ENCODE measurements at regions not wholly inside any gene's neighbourhood (a gene's known extent, or its start where the extent isn't known, plus 50 kb on each side); places are given as distances from the start of the nearest gene placed in this dataset.

- TF ChIP-seq CTCF (IDR thresholded peaks at IDR 0.05) (no peak), POLR2A (IDR thresholded peaks at IDR 0.05) (no peak)
Measured at GRCh38 chr13:88590574-88590973, 919.4 kb downstream of the SLITRK5 start.

Measured in thyroid gland (tissue), 4 donors.